Neuronal stem cell (in vitro differentiated cells): ENCODE measurements at regions not wholly inside any gene's neighbourhood (a gene's known extent, or its start where the extent isn't known, plus 50 kb on each side); places are given as distances from the start of the nearest gene placed in this dataset.

Source experiments
- DNase-seq: peaks from one replicate; pipeline ENCODE4 v3.0.0-alpha.2; 2013; ENCODE audit warnings: low spot score
- H2AFZ ChIP-seq: one replicate; pipeline ENCODE4 v1.6.1; 2013; ENCODE audit warnings: mild to moderate bottlenecking, low read length, inconsistent platforms
- H2AK5ac ChIP-seq: 2 replicates; pipeline ENCODE4 v1.6.1; 2013; ENCODE audit warnings: low read depth, mild to moderate bottlenecking, inconsistent platforms, low read length, moderate library complexity, mixed read lengths
- H2BK120ac ChIP-seq: 2 replicates; pipeline ENCODE4 v1.6.1; 2013; ENCODE audit warnings: low read depth, mild to moderate bottlenecking, inconsistent platforms, low read length, moderate library complexity, mixed read lengths
- H2BK12ac ChIP-seq: one replicate; pipeline ENCODE4 v1.6.1; 2013; ENCODE audit warnings: low read length, inconsistent platforms
- H2BK15ac ChIP-seq: 2 replicates; pipeline ENCODE4 v1.6.1; 2013; ENCODE audit warnings: mild to moderate bottlenecking, low read length, inconsistent platforms, mixed read lengths
- H2BK5ac ChIP-seq: one replicate; pipeline ENCODE4 v1.6.1; 2013; ENCODE audit warnings: inconsistent platforms, mild to moderate bottlenecking, low read length, moderate library complexity
- H3K14ac ChIP-seq: one replicate; pipeline ENCODE4 v1.6.1; 2013; ENCODE audit warnings: low read length, inconsistent platforms
- H3K18ac ChIP-seq: 2 replicates; pipeline ENCODE4 v1.6.1; 2013; ENCODE audit warnings: low read length, inconsistent platforms
- H3K23ac ChIP-seq: 2 replicates; pipeline ENCODE4 v1.6.1; 2013; ENCODE audit warnings: low read depth, mild to moderate bottlenecking, mixed read lengths, low read length, inconsistent platforms; ENCODE audit not compliant: poor library complexity
- H3K27ac ChIP-seq: replicated peaks from 3 replicates; pipeline ENCODE4 v1.5.1; 2013; ENCODE audit warnings: low read length, inconsistent platforms
- H3K27me3 ChIP-seq, 3 experiments: 2 replicates each; pipeline ENCODE4 v1.6.1; 2013; ENCODE audit warnings: low read length in 3 of 3, mild to moderate bottlenecking in 2 of 3, inconsistent platforms in 1 of 3, low read depth in 1 of 3, mixed read lengths in 1 of 3, moderate library complexity in 1 of 3; ENCODE audit not compliant: control insufficient read depth in 3 of 3, insufficient read depth in 3 of 3
- H3K36me3 ChIP-seq, 2 donors: replicated peaks in 1 of 2; 2 replicates each; pipeline ENCODE4 v1.6.1; 2013; ENCODE audit warnings: low read length in 2 of 2; ENCODE audit not compliant: control insufficient read depth in 2 of 2, insufficient read depth in 2 of 2
- H3K4ac ChIP-seq: 2 replicates; pipeline ENCODE4 v1.6.1; 2013; ENCODE audit warnings: inconsistent platforms, mild to moderate bottlenecking, low read length, moderate library complexity
- H3K4me1 ChIP-seq, 2 donors: 1 replicate in 1 of 2; 2 replicates in 1 of 2; pipeline ENCODE4 v1.6.1; 2013; ENCODE audit warnings: low read length in 2 of 2, low read depth in 1 of 2; ENCODE audit not compliant: control insufficient read depth in 2 of 2, insufficient read depth in 1 of 2
- H3K4me2 ChIP-seq: one replicate; pipeline ENCODE4 v1.6.1; 2013; ENCODE audit warnings: mild to moderate bottlenecking, low read length, inconsistent platforms; ENCODE audit not compliant: insufficient read depth, poor library complexity, severe bottlenecking
- H3K4me3 ChIP-seq, 2 donors: 2 replicates each; pipeline ENCODE4 v1.5.1; 2013; ENCODE audit warnings: low read length in 2 of 2, mild to moderate bottlenecking in 2 of 2, inconsistent platforms in 1 of 2, moderate library complexity in 1 of 2
- H3K79me1 ChIP-seq: one replicate; pipeline ENCODE4 v1.6.1; 2013; ENCODE audit warnings: low read depth, mild to moderate bottlenecking, inconsistent platforms, low read length, moderate library complexity
- H3K9ac ChIP-seq: one replicate; pipeline ENCODE4 v1.6.1; 2013; ENCODE audit warnings: mild to moderate bottlenecking, low read depth, low read length, inconsistent platforms; ENCODE audit not compliant: poor library complexity
- H3K9me3 ChIP-seq, 2 donors: replicated peaks in 1 of 2; 2 replicates each; pipeline versions ENCODE3 to v1.6.1; 2013; ENCODE audit warnings: low read length in 2 of 2, mild to moderate bottlenecking in 2 of 2, inconsistent platforms in 1 of 2, low read depth in 1 of 2, mixed read lengths in 1 of 2, moderate library complexity in 1 of 2; ENCODE audit not compliant: control insufficient read depth in 2 of 2, insufficient read depth in 1 of 2
- H4K8ac ChIP-seq: one replicate; pipeline ENCODE4 v1.6.1; 2013; ENCODE audit warnings: low read depth, mild to moderate bottlenecking, inconsistent platforms, low read length, moderate library complexity
- H4K91ac ChIP-seq: one replicate; pipeline ENCODE4 v1.6.1; 2013; ENCODE audit warnings: low read length, low read depth, mild to moderate bottlenecking, inconsistent platforms; ENCODE audit not compliant: poor library complexity
- WGBS, 2 donors: extraction: QIAGEN DNeasy Blood & Tissue Kit; methylation state at CpG; one replicate each; pipeline ENCODE4 v1.1.7; 2013; ENCODE audit warnings: missing lambda C conversion rate in 2 of 2, mixed read lengths in 1 of 2; ENCODE audit not compliant: insufficient read length in 2 of 2, insufficient replicate concordance in 1 of 2; ENCODE audit errors: extremely low coverage in 2 of 2; 5-methylcytosine and 5-hydroxymethylcytosine counted together

- WGBS, 2 donors = no CpG with 5 or more reads among the region's 2 CpGs
- no peak for DNase-seq
- no peak overlapping the region for H4K8ac ChIP-seq
- no peak overlapping the region for H3K18ac ChIP-seq
- no peak overlapping the region for H2AFZ ChIP-seq
- H3K4ac ChIP-seq = no peak overlapping the region
- H3K79me1 ChIP-seq = no peaks in the 10 kb centered on the region
- H2BK12ac ChIP-seq = no peak overlapping the region
- H2AK5ac ChIP-seq = no peak overlapping the region
- H2BK5ac ChIP-seq = no peak overlapping the region
- no peak overlapping the region for H3K4me2 ChIP-seq
- H3K4me3 ChIP-seq = no peak overlapping the region
- H4K91ac ChIP-seq = no peak overlapping the region
- H3K36me3 ChIP-seq = no peaks in the 10 kb centered on the region
- no peak overlapping the region for H3K9ac ChIP-seq
- H2BK15ac ChIP-seq = no peak overlapping the region
- no peak overlapping the region for H3K14ac ChIP-seq
- no peaks in the 10 kb centered on the region for H3K27me3 ChIP-seq
- H3K23ac ChIP-seq = no peak overlapping the region
- no peak overlapping the region for H2BK120ac ChIP-seq
- H3K4me1 ChIP-seq = no peaks in the 10 kb centered on the region
- no peaks in the 10 kb centered on the region for H3K9me3 ChIP-seq
- no peak overlapping the region for H3K27ac ChIP-seq
Observed at GRCh38 chr17:33504571-33504970, 211.5 kb upstream of the ASIC2 start.

GRCh38 chr17:33506889-33507650, 214.0 kb upstream of the ASIC2 start:
- no peak overlapping the region for H2BK5ac ChIP-seq
- no peak overlapping the region for H3K14ac ChIP-seq
- H3K9ac ChIP-seq = no peak overlapping the region
- no peak overlapping the region for H3K4me3 ChIP-seq
- DNase-seq = no peak
- H3K36me3 ChIP-seq = no peaks in the 10 kb centered on the region
- H3K23ac ChIP-seq = no peak overlapping the region
- no peak overlapping the region for H3K27ac ChIP-seq
- H2AFZ ChIP-seq = no peak overlapping the region
- no peaks in the 10 kb centered on the region for H3K27me3 ChIP-seq
- H3K9me3 ChIP-seq = no peaks in the 10 kb centered on the region
- no peak overlapping the region for H4K91ac ChIP-seq
- no CpG with 5 or more reads among the region's 11 CpGs for WGBS, 2 donors
- no peak overlapping the region for H2BK120ac ChIP-seq
- no peak overlapping the region for H3K4ac ChIP-seq
- H2AK5ac ChIP-seq = no peak overlapping the region
- H2BK12ac ChIP-seq = no peak overlapping the region
- H3K79me1 ChIP-seq = no peaks in the 10 kb centered on the region
- H3K4me2 ChIP-seq = no peak overlapping the region
- H4K8ac ChIP-seq = no peak overlapping the region
- H3K18ac ChIP-seq = no peak overlapping the region
- H3K4me1 ChIP-seq = no peaks in the 10 kb centered on the region
- no peak overlapping the region for H2BK15ac ChIP-seq

- no peak overlapping the region for H2AK5ac ChIP-seq
- H3K9me3 ChIP-seq = no peaks in the 10 kb centered on the region
- no peak overlapping the region for H2BK12ac ChIP-seq
- H4K8ac ChIP-seq = no peak overlapping the region
- no peaks in the 10 kb centered on the region for H3K27me3 ChIP-seq
- no peak overlapping the region for H2BK15ac ChIP-seq
- H3K4ac ChIP-seq = no peak overlapping the region
- no peak overlapping the region for H3K14ac ChIP-seq
- H3K4me2 ChIP-seq = no peak overlapping the region
- H3K9ac ChIP-seq = no peak overlapping the region
- H3K79me1 ChIP-seq = no peaks in the 10 kb centered on the region
- no peak overlapping the region for H3K4me3 ChIP-seq
- no CpG with 5 or more reads among the region's 3 CpGs for whole genome bisulfite sequencing, 2 donors
- no peak overlapping the region for H2BK120ac ChIP-seq
- H4K91ac ChIP-seq = peak overlapping the region; percentile 14
- no peak overlapping the region for H2AFZ ChIP-seq
- H3K18ac ChIP-seq = no peak overlapping the region
- H2BK5ac ChIP-seq = no peak overlapping the region
- no peak overlapping the region for H3K27ac ChIP-seq
- no peak overlapping the region for H3K23ac ChIP-seq
- H3K4me1 ChIP-seq = no peaks in the 10 kb centered on the region
- H3K36me3 ChIP-seq = no peaks in the 10 kb centered on the region
- DNase-seq = no peak
Observed at GRCh38 chr17:33508215-33508614, 215.1 kb upstream of the ASIC2 start.

GRCh38 chr17:33509331-33509730, 216.2 kb upstream of the ASIC2 start:
- no peak overlapping the region for H3K9ac ChIP-seq
- H3K36me3 ChIP-seq = no peaks in the 10 kb centered on the region
- no peak overlapping the region for H3K4ac ChIP-seq
- H2AK5ac ChIP-seq = no peak overlapping the region
- no peak for DNase-seq
- H2BK12ac ChIP-seq = no peak overlapping the region
- H3K4me3 ChIP-seq = no peak overlapping the region
- H3K27me3 ChIP-seq = no peaks in the 10 kb centered on the region
- H3K79me1 ChIP-seq = no peaks in the 10 kb centered on the region
- H2BK15ac ChIP-seq = no peak overlapping the region
- H4K91ac ChIP-seq = no peak overlapping the region
- peaks cover 0 to 5% of the 10 kb centered on the region in 2 donors for H3K9me3 ChIP-seq
- H2BK5ac ChIP-seq = no peak overlapping the region
- H3K4me1 ChIP-seq = no peaks in the 10 kb centered on the region
- H4K8ac ChIP-seq = no peak overlapping the region
- H3K27ac ChIP-seq = no peak overlapping the region
- no peak overlapping the region for H3K4me2 ChIP-seq
- H2BK120ac ChIP-seq = no peak overlapping the region
- no peak overlapping the region for H3K23ac ChIP-seq
- no CpG with 5 or more reads among the region's 8 CpGs for WGBS, 2 donors
- H2AFZ ChIP-seq = no peak overlapping the region
- no peak overlapping the region for H3K18ac ChIP-seq
- no peak overlapping the region for H3K14ac ChIP-seq
